Right lobe of liver (tissue), 4 donors: ENCODE measurements at regions not wholly inside any gene's neighbourhood (a gene's known extent, or its start where the extent isn't known, plus 50 kb on each side); places are given as distances from the start of the nearest gene placed in this dataset.
"Not testable (repeated sequence)": the region's sequence is repeated elsewhere in the genome, so short reads cannot be mapped to it uniquely, and the experiment has no call there.

Source experiments
- POLR2A ChIP-seq: fragments of 450-650 bp; IDR thresholded peaks from one replicate; pipeline ENCODE4 v1.6.1; 2017; ENCODE audit warnings: antibody characterized with exemption, mild to moderate bottlenecking
- TF ChIP-seq, protein P1 (sequence below), 4 donors: fragments of 200-600 bp in 3 of 4; fragments of 450-650 bp in 1 of 4; IDR thresholded peaks; one replicate each; pipeline versions ENCODE4 v1.5.1 to v1.8.0; 2016 to 2022; ENCODE audit warnings: antibody characterized with exemption in 4 of 4, mild to moderate bottlenecking in 2 of 4
- donor health status: DM: no; HTN: no; CAD: no.
- donor health status: DM: no; HTN: no; CAD: no.
- donor health status: DM: no; HTN: yes; CAD: no.

DNA sequence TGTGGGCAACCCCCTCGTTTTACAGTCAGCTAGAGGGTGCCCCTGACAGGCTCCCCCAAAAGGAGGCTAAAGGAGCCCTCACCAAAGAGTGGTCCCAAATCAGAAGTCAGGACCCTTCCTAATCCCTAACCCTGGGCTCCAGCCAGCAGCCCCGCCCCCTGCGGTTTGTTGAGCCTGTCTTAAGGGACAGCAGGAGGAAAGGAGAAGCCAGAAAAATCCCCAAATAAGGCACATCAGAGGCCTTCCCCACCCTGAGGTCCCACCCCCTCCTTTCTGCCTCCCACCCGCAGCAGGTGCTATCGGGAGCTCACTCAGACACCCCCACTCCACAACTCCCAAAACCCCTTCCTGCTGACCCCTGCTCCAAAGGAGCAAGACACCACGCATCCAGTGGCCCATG is 127.2 kb downstream of the TNFRSF13B start:
- not testable (repeated sequence) for TF ChIP-seq POLR2A
- TF ChIP-seq, protein P1, sequence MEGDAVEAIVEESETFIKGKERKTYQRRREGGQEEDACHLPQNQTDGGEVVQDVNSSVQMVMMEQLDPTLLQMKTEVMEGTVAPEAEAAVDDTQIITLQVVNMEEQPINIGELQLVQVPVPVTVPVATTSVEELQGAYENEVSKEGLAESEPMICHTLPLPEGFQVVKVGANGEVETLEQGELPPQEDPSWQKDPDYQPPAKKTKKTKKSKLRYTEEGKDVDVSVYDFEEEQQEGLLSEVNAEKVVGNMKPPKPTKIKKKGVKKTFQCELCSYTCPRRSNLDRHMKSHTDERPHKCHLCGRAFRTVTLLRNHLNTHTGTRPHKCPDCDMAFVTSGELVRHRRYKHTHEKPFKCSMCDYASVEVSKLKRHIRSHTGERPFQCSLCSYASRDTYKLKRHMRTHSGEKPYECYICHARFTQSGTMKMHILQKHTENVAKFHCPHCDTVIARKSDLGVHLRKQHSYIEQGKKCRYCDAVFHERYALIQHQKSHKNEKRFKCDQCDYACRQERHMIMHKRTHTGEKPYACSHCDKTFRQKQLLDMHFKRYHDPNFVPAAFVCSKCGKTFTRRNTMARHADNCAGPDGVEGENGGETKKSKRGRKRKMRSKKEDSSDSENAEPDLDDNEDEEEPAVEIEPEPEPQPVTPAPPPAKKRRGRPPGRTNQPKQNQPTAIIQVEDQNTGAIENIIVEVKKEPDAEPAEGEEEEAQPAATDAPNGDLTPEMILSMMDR (IDR thresholded peaks at IDR 0.05), result not testable (repeated sequence)
